DND-41 (cell line): ENCODE measurements at regions not wholly inside any gene's neighbourhood (a gene's known extent, or its start where the extent isn't known, plus 50 kb on each side); places are given as distances from the start of the nearest gene placed in this dataset.

Experiments used
- EZH2 ChIP-seq: IDR thresholded peaks from 3 replicates; pipeline ENCODE4 v1.6.1; 2012; ENCODE audit warnings: borderline replicate concordance, low read depth, mild to moderate bottlenecking, moderate library complexity, low read length, inconsistent platforms; ENCODE audit not compliant: severe bottlenecking
- TF ChIP-seq, protein P1 (sequence below): IDR thresholded peaks from 2 replicates; pipeline ENCODE4 v1.5.1; 2012; ENCODE audit warnings: borderline replicate concordance, low read length, moderate library complexity, mild to moderate bottlenecking; ENCODE audit not compliant: poor library complexity, severe bottlenecking; ENCODE audit errors: extremely low read depth

DNA sequence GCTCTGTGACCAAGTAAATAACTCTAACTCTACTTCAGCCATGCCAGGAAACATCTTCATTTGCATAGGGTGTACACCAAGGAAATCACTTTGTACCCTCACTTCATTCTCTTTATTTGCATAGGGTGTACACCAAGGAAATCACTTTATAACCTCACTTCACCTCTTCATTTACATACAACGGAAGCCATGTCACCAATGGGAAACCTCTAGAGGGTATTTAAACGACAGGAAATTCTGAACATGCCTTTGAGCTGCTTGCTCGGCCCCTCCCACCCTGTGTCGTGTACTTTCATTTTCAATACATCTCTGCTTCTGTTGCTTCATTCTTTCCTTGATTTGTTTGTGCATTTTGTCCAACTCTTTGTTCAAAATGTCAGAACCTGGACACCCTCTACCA lies 848.1 kb upstream of the FRG1 start:
- TF ChIP-seq, protein P1, sequence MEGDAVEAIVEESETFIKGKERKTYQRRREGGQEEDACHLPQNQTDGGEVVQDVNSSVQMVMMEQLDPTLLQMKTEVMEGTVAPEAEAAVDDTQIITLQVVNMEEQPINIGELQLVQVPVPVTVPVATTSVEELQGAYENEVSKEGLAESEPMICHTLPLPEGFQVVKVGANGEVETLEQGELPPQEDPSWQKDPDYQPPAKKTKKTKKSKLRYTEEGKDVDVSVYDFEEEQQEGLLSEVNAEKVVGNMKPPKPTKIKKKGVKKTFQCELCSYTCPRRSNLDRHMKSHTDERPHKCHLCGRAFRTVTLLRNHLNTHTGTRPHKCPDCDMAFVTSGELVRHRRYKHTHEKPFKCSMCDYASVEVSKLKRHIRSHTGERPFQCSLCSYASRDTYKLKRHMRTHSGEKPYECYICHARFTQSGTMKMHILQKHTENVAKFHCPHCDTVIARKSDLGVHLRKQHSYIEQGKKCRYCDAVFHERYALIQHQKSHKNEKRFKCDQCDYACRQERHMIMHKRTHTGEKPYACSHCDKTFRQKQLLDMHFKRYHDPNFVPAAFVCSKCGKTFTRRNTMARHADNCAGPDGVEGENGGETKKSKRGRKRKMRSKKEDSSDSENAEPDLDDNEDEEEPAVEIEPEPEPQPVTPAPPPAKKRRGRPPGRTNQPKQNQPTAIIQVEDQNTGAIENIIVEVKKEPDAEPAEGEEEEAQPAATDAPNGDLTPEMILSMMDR: no peak
- no peak for TF ChIP-seq EZH2
